Neural cell (in vitro differentiated cells): ENCODE measurements at regions not wholly inside any gene's neighbourhood (a gene's known extent, or its start where the extent isn't known, plus 50 kb on each side); places are given as distances from the start of the nearest gene placed in this dataset.

Experiments
- H2AFZ ChIP-seq: fragments of 200-600, 300-800 bp; sonication (generic), shearing (Covaris generic); 2 replicates; pipeline ENCODE4 v1.6.0; 2014; ENCODE audit warnings: low read depth, mild to moderate bottlenecking, antibody characterized with exemption, low read length, moderate library complexity
- H3F3A ChIP-seq: fragments of 200-600 bp; shearing (Covaris generic); 2 replicates; pipeline ENCODE4 v1.6.1; 2016; ENCODE audit warnings: mild to moderate bottlenecking, moderate library complexity, mixed read lengths, antibody characterized with exemption, low read length; ENCODE audit not compliant: insufficient read depth, poor library complexity, severe bottlenecking
- H3K27ac ChIP-seq: fragments of 200-600, 300-800 bp; sonication (generic), shearing (Covaris generic); 2 replicates; pipeline ENCODE4 v1.5.1; 2014; ENCODE audit warnings: mild to moderate bottlenecking, low read length, moderate library complexity
- H3K27me3 ChIP-seq: fragments of 300-800, 200-600 bp; sonication (generic), shearing (Covaris generic); 2 replicates; pipeline ENCODE4 v1.6.0; 2014; ENCODE audit warnings: mild to moderate bottlenecking, low read depth, low read length, moderate library complexity; ENCODE audit not compliant: insufficient read depth
- H3K36me3 ChIP-seq: fragments of 300-800, 200-600 bp; sonication (generic), shearing (Covaris generic); 2 replicates; pipeline ENCODE4 v1.5.1; 2014; ENCODE audit warnings: mild to moderate bottlenecking, antibody characterized with exemption, low read length, moderate library complexity; ENCODE audit not compliant: insufficient read depth
- H3K4me2 ChIP-seq: fragments of 300-800, 200-600 bp; sonication (generic), shearing (Covaris generic); 2 replicates; pipeline ENCODE4 v1.6.0; 2014; ENCODE audit warnings: mild to moderate bottlenecking, low read length
- H3K4me3 ChIP-seq: fragments of 300-800, 200-600 bp; sonication (generic), shearing (Covaris generic); 2 replicates; pipeline ENCODE4 v1.5.1; 2014; ENCODE audit warnings: mild to moderate bottlenecking, low read length, moderate library complexity
- H3K79me2 ChIP-seq: fragments of 200-600 bp; shearing (Covaris generic); replicated peaks from 2 replicates; pipeline ENCODE4 v1.6.0; 2014; ENCODE audit warnings: mild to moderate bottlenecking, low read length, moderate library complexity; ENCODE audit not compliant: insufficient read depth
- H3K9ac ChIP-seq: fragments of 300-800, 200-600 bp; sonication (generic), shearing (Covaris generic); 2 replicates; pipeline ENCODE4 v1.6.1; 2016; ENCODE audit warnings: mild to moderate bottlenecking, low read length, mixed read lengths
- H3K9me2 ChIP-seq: fragments of 200-600 bp; shearing (Covaris generic); 2 replicates; pipeline ENCODE4 v1.6.1; 2016; ENCODE audit warnings: mild to moderate bottlenecking, low read length, mixed read lengths; ENCODE audit not compliant: insufficient read depth
- H3K9me3 ChIP-seq: fragments of 200-600, 300-800 bp; sonication (generic), shearing (Covaris generic); 2 replicates; pipeline ENCODE4 v1.6.1; 2016; ENCODE audit warnings: mild to moderate bottlenecking, mixed run types, low read length, moderate library complexity, mixed read lengths
- H4K20me1 ChIP-seq: fragments of 200-600 bp; shearing (Covaris generic); 2 replicates; pipeline ENCODE4 v1.6.1; 2016; ENCODE audit warnings: mild to moderate bottlenecking, mixed run types; ENCODE audit not compliant: insufficient read depth
- CTCF ChIP-seq: fragments of 450-650 bp; IDR thresholded peaks from 2 replicates; pipeline ENCODE4 v1.5.1; 2014; ENCODE audit warnings: antibody characterized with exemption, mild to moderate bottlenecking, moderate library complexity; ENCODE audit not compliant: poor library complexity, severe bottlenecking
- EP300 ChIP-seq: fragments of 450-650 bp; conservative IDR thresholded peaks from 2 replicates; pipeline ENCODE4 v1.6.1; 2014; ENCODE audit warnings: antibody characterized with exemption, mild to moderate bottlenecking, moderate library complexity; ENCODE audit not compliant: poor library complexity, severe bottlenecking
- EZH2 ChIP-seq: fragments of 200-600, 300-800 bp; shearing (Covaris generic), sonication (generic); IDR thresholded peaks from 2 replicates; pipeline ENCODE4 v1.6.1; 2014; ENCODE audit warnings: antibody characterized with exemption, low read length, borderline replicate concordance, mild to moderate bottlenecking; ENCODE audit not compliant: insufficient read depth, poor library complexity, severe bottlenecking
- MXI1 ChIP-seq: fragments of 450-650 bp; conservative IDR thresholded peaks from 2 replicates; pipeline ENCODE4 v1.6.1; 2014; ENCODE audit warnings: antibody characterized with exemption, mild to moderate bottlenecking; ENCODE audit not compliant: poor library complexity, severe bottlenecking
- POLR2AphosphoS5 ChIP-seq: IDR thresholded peaks from 2 replicates; pipeline ENCODE4 v1.6.1; 2012
- RAD21 ChIP-seq: fragments of 450-650 bp; conservative IDR thresholded peaks from 2 replicates; pipeline ENCODE4 v1.6.1; 2014; ENCODE audit warnings: antibody characterized with exemption, mild to moderate bottlenecking, moderate library complexity
- REST ChIP-seq: IDR thresholded peaks from 2 replicates; pipeline ENCODE4 v1.6.1; 2012; ENCODE audit warnings: borderline replicate concordance
- SMC3 ChIP-seq: fragments of 450-650 bp; conservative IDR thresholded peaks from 2 replicates; pipeline ENCODE4 v1.6.1; 2014; ENCODE audit warnings: antibody characterized with exemption, mild to moderate bottlenecking, moderate library complexity; ENCODE audit not compliant: poor library complexity
- TAF1 ChIP-seq: IDR thresholded peaks from 2 replicates; pipeline ENCODE4 v1.6.1; 2012; ENCODE audit warnings: low read depth

GRCh38 chr1:194447636-194448035, 1261.2 kb upstream of the B3GALT2 start:
- H3K9me2 ChIP-seq = no peaks in the 10 kb centered on the region
- H4K20me1 ChIP-seq = no peaks in the 10 kb centered on the region
- H3K27me3 ChIP-seq = no peaks in the 10 kb centered on the region
- no peaks in the 10 kb centered on the region for H3K36me3 ChIP-seq
- H3K9ac ChIP-seq = no peak overlapping the region
- H3K4me3 ChIP-seq = no peak overlapping the region
- peaks cover 2% of the 10 kb centered on the region for H3F3A ChIP-seq
- H3K79me2 ChIP-seq = no peaks in the 10 kb centered on the region
- H3K9me3 ChIP-seq = no peaks in the 10 kb centered on the region
- no peak for TF ChIP-seq POLR2AphosphoS5
- TF ChIP-seq REST = no peak
- no peak for TF ChIP-seq SMC3
- no peak for TF ChIP-seq TAF1
- no peak for TF ChIP-seq MXI1
- no peak for TF ChIP-seq EP300
- no peak for TF ChIP-seq RAD21
- TF ChIP-seq EZH2 = no peak
- no peak for TF ChIP-seq CTCF
- no peak overlapping the region for H3K27ac ChIP-seq
- H3K4me2 ChIP-seq = no peak overlapping the region
- no peak overlapping the region for H2AFZ ChIP-seq

GRCh38 chr1:194445244-194445643, 1258.8 kb upstream of the B3GALT2 start:
- Histone ChIP-seq H2AFZ (no peak overlapping the region), H4K20me1 (no peaks in the 10 kb centered on the region), H3K36me3 (no peaks in the 10 kb centered on the region), H3K9ac (no peak overlapping the region), H3K27me3 (no peaks in the 10 kb centered on the region), H3K9me2 (no peaks in the 10 kb centered on the region), H3K27ac (no peak overlapping the region), H3K4me2 (no peak overlapping the region), H3F3A (peaks cover 5% of the 10 kb centered on the region), H3K4me3 (no peak overlapping the region), H3K9me3 (no peaks in the 10 kb centered on the region), H3K79me2 (no peaks in the 10 kb centered on the region)
- TF ChIP-seq POLR2AphosphoS5 (no peak), SMC3 (no peak), RAD21 (no peak), EP300 (no peak), TAF1 (no peak), REST (no peak), EZH2 (no peak), MXI1 (no peak), CTCF (no peak)
